ENCODE measurements at regions not wholly inside any gene's neighbourhood (a gene's known extent, or its start where the extent isn't known, plus 50 kb on each side); places are given as distances from the start of the nearest gene placed in this dataset.

DNA sequence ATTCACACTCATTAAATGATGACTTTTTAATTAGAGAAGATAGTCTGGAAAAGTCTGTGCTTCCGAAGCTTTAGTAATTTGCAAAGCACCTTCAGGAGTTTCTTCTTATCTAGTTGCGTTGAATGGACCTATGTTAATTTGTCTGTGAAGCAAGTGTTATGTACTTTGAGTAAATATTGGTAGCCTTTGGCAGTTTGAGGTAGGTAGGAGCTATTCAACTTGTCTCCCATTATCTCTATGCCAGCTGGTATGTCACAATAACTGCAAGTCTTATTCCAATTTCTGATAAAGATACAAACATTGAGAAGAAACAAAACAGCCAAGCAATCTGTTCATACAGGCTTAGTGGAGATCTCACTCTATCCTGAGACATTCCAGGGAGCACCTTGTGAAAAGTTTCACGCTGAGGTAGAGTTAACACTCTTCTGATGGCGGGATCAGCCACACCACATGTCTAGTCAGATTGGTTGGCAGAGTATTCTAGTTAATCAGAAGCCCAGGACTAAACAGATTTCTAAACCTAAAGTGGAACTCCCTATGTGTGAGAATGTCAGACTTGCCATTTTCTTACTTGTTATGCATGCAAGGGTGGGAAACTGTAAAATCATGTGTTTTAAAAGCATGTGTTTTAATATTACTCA is 219.8 kb upstream of the MANEA start:
- Histone ChIP-seq H3K27me3 (ENCODE audit: insufficient read depth, low read length, poor library complexity) (no peaks in the 10 kb centered on the region), H3K4me1 (ENCODE audit: control insufficient read depth, low read depth, low read length) (no peaks in the 10 kb centered on the region), H3K18ac (ENCODE audit: low read length) (no peak overlapping the region), H2BK5ac (ENCODE audit: low read length) (no peak overlapping the region), H3K4ac (ENCODE audit: low read depth, low read length) (no peak overlapping the region), H2BK120ac (ENCODE audit: low read depth, low read length) (no peak overlapping the region), H3K56ac (ENCODE audit: low read length) (no peak overlapping the region), H3K23ac (ENCODE audit: low read length) (no peak overlapping the region), H4K5ac (ENCODE audit: low read length) (no peak overlapping the region), H3K79me2 (ENCODE audit: control insufficient read depth, insufficient read depth, low read length) (no peaks in the 10 kb centered on the region), H3K79me1 (ENCODE audit: low read length) (no peaks in the 10 kb centered on the region), H3K4me3 (ENCODE audit: low read length) (no peak overlapping the region), H3K4me2 (ENCODE audit: low read length) (no peak overlapping the region), H3K27ac (ENCODE audit: low read depth, low read length) (no peak overlapping the region), H2AK5ac (ENCODE audit: low read length) (no peak overlapping the region), H3K36me3 (ENCODE audit: control insufficient read depth, insufficient read depth, low read length) (no peaks in the 10 kb centered on the region), H2BK15ac (replicated peaks; ENCODE audit: low read depth) (no peak overlapping the region), H4K8ac (ENCODE audit: low read depth, low read length) (no peak overlapping the region), H3K9ac (ENCODE audit: low read length) (no peak overlapping the region)
- WGBS (ENCODE audit: extremely low coverage, insufficient coverage, low lambda C conversion rate) = no CpG with 5 or more reads among the region's 4 CpGs
- DNase-seq = peak; percentile 80

DNA sequence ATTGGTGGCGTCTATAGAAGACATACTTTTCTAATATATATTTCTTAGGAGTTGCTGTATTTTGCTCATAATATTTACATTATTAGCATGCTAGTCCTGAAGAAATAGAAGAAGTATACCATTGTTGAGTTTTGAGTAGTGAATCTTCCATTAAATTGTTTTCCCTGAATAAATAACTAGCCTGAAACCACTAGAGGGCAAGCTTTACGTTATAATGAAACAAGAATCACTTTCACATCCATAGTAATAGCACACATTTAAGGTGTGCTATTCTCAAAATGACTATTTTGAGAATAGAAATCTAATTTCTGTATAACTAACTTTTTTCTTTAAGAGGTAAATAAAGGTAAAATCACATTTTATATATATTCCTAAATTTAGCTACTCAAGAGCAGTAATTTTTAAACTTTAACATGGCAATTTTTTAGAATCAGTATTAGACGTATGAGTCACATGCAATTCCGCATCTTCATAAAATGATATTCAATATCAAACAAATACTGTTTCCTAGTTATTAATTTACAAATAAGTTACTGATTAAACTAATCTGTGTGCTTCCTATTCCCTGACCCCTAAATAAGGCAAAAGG is 213.2 kb upstream of the MANEA start:
- Histone ChIP-seq H2BK15ac (replicated peaks; ENCODE audit: low read depth) (no peak overlapping the region), H3K4me1 (ENCODE audit: control insufficient read depth, low read depth, low read length) (peaks cover 2% of the 10 kb centered on the region), H3K27me3 (ENCODE audit: insufficient read depth, low read length, poor library complexity) (no peaks in the 10 kb centered on the region), H3K4me3 (ENCODE audit: low read length) (no peak overlapping the region), H4K5ac (ENCODE audit: low read length) (no peak overlapping the region), H3K18ac (ENCODE audit: low read length) (no peak overlapping the region), H3K36me3 (ENCODE audit: control insufficient read depth, insufficient read depth, low read length) (no peaks in the 10 kb centered on the region), H2BK5ac (ENCODE audit: low read length) (no peak overlapping the region), H3K4ac (ENCODE audit: low read depth, low read length) (no peak overlapping the region), H3K23ac (ENCODE audit: low read length) (no peak overlapping the region), H3K4me2 (ENCODE audit: low read length) (no peak overlapping the region), H2AK5ac (ENCODE audit: low read length) (no peak overlapping the region), H3K9ac (ENCODE audit: low read length) (no peak overlapping the region), H3K79me2 (ENCODE audit: control insufficient read depth, insufficient read depth, low read length) (no peaks in the 10 kb centered on the region), H4K8ac (ENCODE audit: low read depth, low read length) (no peak overlapping the region), H3K27ac (ENCODE audit: low read depth, low read length) (no peak overlapping the region), H2BK120ac (ENCODE audit: low read depth, low read length) (no peak overlapping the region), H3K56ac (ENCODE audit: low read length) (no peak overlapping the region), H3K79me1 (ENCODE audit: low read length) (no peaks in the 10 kb centered on the region)
- no CpG with 5 or more reads among the region's 4 CpGs for WGBS (ENCODE audit: extremely low coverage, insufficient coverage, low lambda C conversion rate)
- peak; percentile 50 for DNase-seq

DNA sequence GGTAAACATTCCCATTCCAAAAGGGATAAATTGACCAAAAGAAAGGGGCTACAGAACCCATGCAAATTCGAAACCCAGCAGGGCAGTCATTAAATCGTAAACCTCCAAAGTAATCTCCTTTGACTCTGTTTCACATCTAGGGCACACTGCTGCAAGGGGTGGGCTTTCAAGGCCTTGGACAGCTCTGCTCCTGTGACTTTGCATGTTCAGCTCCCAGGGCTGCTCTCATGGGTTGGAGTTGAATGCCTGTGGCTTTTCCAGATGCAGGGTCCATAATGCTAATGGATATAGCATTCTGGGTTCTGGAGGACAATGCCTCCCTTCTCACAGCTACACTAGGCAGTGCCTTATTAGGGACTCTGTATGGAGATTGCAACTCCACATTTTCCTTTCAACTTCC is 211.9 kb upstream of the MANEA start:
- Histone ChIP-seq H3K36me3 (ENCODE audit: control insufficient read depth, insufficient read depth, low read length) (no peaks in the 10 kb centered on the region), H3K4me2 (ENCODE audit: low read length) (no peak overlapping the region), H2BK120ac (ENCODE audit: low read depth, low read length) (no peak overlapping the region), H3K27ac (ENCODE audit: low read depth, low read length) (peak overlapping the region; percentile 9), H3K79me2 (ENCODE audit: control insufficient read depth, insufficient read depth, low read length) (no peaks in the 10 kb centered on the region), H3K27me3 (ENCODE audit: insufficient read depth, low read length, poor library complexity) (no peaks in the 10 kb centered on the region), H4K8ac (ENCODE audit: low read depth, low read length) (peak overlapping the region; percentile 40), H3K9ac (ENCODE audit: low read length) (no peak overlapping the region), H3K4ac (ENCODE audit: low read depth, low read length) (peak overlapping the region; percentile 72), H3K79me1 (ENCODE audit: low read length) (no peaks in the 10 kb centered on the region), H3K56ac (ENCODE audit: low read length) (peak overlapping the region; percentile 3), H3K23ac (ENCODE audit: low read length) (no peak overlapping the region), H3K4me3 (ENCODE audit: low read length) (no peak overlapping the region), H3K18ac (ENCODE audit: low read length) (no peak overlapping the region), H2BK15ac (replicated peaks; ENCODE audit: low read depth) (no peak overlapping the region), H3K4me1 (ENCODE audit: control insufficient read depth, low read depth, low read length) (peaks cover 2% of the 10 kb centered on the region), H2AK5ac (ENCODE audit: low read length) (no peak overlapping the region), H4K5ac (ENCODE audit: low read length) (no peak overlapping the region), H2BK5ac (ENCODE audit: low read length) (no peak overlapping the region)
- DNase-seq = peak; percentile 18
- no CpG with 5 or more reads among the region's 2 CpGs for WGBS (ENCODE audit: extremely low coverage, insufficient coverage, low lambda C conversion rate)

DNA sequence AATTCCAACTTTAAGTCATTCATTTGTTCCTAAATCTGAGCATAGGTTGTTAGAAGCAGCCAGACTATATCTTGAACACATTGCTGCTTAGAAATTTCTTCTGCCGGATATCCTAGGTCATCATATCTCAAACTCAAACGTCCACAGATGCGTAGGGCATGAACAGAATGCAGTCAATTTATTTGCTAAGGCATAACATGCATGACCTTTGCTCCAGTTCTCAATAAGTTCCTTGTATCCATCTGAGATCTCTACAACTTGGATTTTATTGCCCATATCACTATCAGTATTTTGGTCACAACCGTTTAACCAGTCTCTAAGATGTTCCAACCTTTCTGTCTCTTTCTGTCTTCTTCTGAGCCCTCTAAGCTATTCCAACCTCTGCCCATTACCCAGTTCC is 210.9 kb upstream of the MANEA start:
- H2AK5ac ChIP-seq (ENCODE audit: low read length) = no peak overlapping the region
- no peak overlapping the region for H3K27ac ChIP-seq (ENCODE audit: low read depth, low read length)
- no peak overlapping the region for H2BK120ac ChIP-seq (ENCODE audit: low read depth, low read length)
- no peaks in the 10 kb centered on the region for H3K79me2 ChIP-seq (ENCODE audit: control insufficient read depth, insufficient read depth, low read length)
- H2BK15ac ChIP-seq (replicated peaks; ENCODE audit: low read depth) = no peak overlapping the region
- no peak overlapping the region for H4K8ac ChIP-seq (ENCODE audit: low read depth, low read length)
- H3K4me3 ChIP-seq (ENCODE audit: low read length) = no peak overlapping the region
- H3K23ac ChIP-seq (ENCODE audit: low read length) = no peak overlapping the region
- H3K56ac ChIP-seq (ENCODE audit: low read length) = no peak overlapping the region
- H2BK5ac ChIP-seq (ENCODE audit: low read length) = no peak overlapping the region
- H3K4me1 ChIP-seq (ENCODE audit: control insufficient read depth, low read depth, low read length) = peaks cover 2% of the 10 kb centered on the region
- no CpG with 5 or more reads among the region's 4 CpGs for WGBS (ENCODE audit: extremely low coverage, insufficient coverage, low lambda C conversion rate)
- no peak overlapping the region for H4K5ac ChIP-seq (ENCODE audit: low read length)
- H3K4me2 ChIP-seq (ENCODE audit: low read length) = no peak overlapping the region
- no peaks in the 10 kb centered on the region for H3K27me3 ChIP-seq (ENCODE audit: insufficient read depth, low read length, poor library complexity)
- no peak overlapping the region for H3K4ac ChIP-seq (ENCODE audit: low read depth, low read length)
- no peaks in the 10 kb centered on the region for H3K79me1 ChIP-seq (ENCODE audit: low read length)
- no peak for DNase-seq
- H3K9ac ChIP-seq (ENCODE audit: low read length) = no peak overlapping the region
- no peaks in the 10 kb centered on the region for H3K36me3 ChIP-seq (ENCODE audit: control insufficient read depth, insufficient read depth, low read length)
- H3K18ac ChIP-seq (ENCODE audit: low read length) = no peak overlapping the region

DNA sequence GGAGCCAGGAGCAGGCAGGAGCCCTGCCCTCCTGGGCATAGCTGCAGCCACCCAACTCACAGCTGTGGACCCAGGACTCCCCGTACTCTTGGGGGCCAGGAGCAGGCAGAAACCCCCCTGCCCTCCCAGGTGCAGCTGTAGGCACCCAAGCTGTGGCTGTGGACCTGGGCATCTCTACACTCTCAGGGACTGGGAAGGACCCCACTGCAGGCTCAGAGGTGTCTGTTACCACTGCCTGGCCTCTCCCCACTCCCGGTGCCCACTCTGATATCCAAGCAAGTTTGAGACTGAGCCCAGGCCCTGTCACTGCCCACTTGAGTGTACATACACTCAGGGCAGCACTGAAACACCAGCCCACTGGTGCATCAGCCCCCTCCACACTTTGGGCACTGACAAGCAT is 193.5 kb upstream of the MANEA start:
- H2AK5ac ChIP-seq (ENCODE audit: low read length) = no peak overlapping the region
- no peak overlapping the region for H3K4ac ChIP-seq (ENCODE audit: low read depth, low read length)
- no peak overlapping the region for H2BK15ac ChIP-seq (replicated peaks; ENCODE audit: low read depth)
- no peaks in the 10 kb centered on the region for H3K79me2 ChIP-seq (ENCODE audit: control insufficient read depth, insufficient read depth, low read length)
- no peak overlapping the region for H4K8ac ChIP-seq (ENCODE audit: low read depth, low read length)
- no CpG with 5 or more reads among the region's 2 CpGs for WGBS (ENCODE audit: extremely low coverage, insufficient coverage, low lambda C conversion rate)
- no peak overlapping the region for H3K4me3 ChIP-seq (ENCODE audit: low read length)
- H4K5ac ChIP-seq (ENCODE audit: low read length) = no peak overlapping the region
- no peak overlapping the region for H2BK5ac ChIP-seq (ENCODE audit: low read length)
- H3K79me1 ChIP-seq (ENCODE audit: low read length) = no peaks in the 10 kb centered on the region
- H3K23ac ChIP-seq (ENCODE audit: low read length) = no peak overlapping the region
- no peak for DNase-seq
- no peak overlapping the region for H3K27ac ChIP-seq (ENCODE audit: low read depth, low read length)
- H3K56ac ChIP-seq (ENCODE audit: low read length) = no peak overlapping the region
- H3K4me1 ChIP-seq (ENCODE audit: control insufficient read depth, low read depth, low read length) = no peaks in the 10 kb centered on the region
- no peak overlapping the region for H3K9ac ChIP-seq (ENCODE audit: low read length)
- H3K36me3 ChIP-seq (ENCODE audit: control insufficient read depth, insufficient read depth, low read length) = no peaks in the 10 kb centered on the region
- H2BK120ac ChIP-seq (ENCODE audit: low read depth, low read length) = no peak overlapping the region
- H3K27me3 ChIP-seq (ENCODE audit: insufficient read depth, low read length, poor library complexity) = no peaks in the 10 kb centered on the region
- H3K4me2 ChIP-seq (ENCODE audit: low read length) = no peak overlapping the region
- no peak overlapping the region for H3K18ac ChIP-seq (ENCODE audit: low read length)

DNA sequence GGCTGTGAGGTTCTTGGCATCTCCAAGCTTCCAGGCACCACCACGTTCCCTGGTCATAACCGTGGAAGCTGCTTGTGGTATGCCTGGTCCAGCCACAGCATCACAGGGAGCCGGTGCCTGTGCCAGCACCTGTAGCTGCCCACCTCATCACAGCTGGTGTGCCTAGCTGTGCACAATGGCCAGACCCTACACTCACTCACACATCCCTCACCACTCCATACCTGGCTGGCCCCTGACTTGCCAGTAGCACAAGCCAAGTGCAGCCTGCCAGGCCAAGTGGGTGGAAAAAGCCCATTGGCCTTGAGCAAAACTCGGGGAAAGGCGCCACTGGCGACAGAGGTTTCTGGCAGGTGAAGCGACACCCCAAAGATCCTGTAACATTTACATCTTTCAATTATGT is 192.3 kb upstream of the MANEA start:
- H3K27ac ChIP-seq (ENCODE audit: low read depth, low read length) = no peak overlapping the region
- no peaks in the 10 kb centered on the region for H3K36me3 ChIP-seq (ENCODE audit: control insufficient read depth, insufficient read depth, low read length)
- no peak overlapping the region for H2BK15ac ChIP-seq (replicated peaks; ENCODE audit: low read depth)
- H3K9ac ChIP-seq (ENCODE audit: low read length) = no peak overlapping the region
- no peaks in the 10 kb centered on the region for H3K79me1 ChIP-seq (ENCODE audit: low read length)
- H3K23ac ChIP-seq (ENCODE audit: low read length) = no peak overlapping the region
- H3K4me1 ChIP-seq (ENCODE audit: control insufficient read depth, low read depth, low read length) = no peaks in the 10 kb centered on the region
- no peak overlapping the region for H3K56ac ChIP-seq (ENCODE audit: low read length)
- H2BK120ac ChIP-seq (ENCODE audit: low read depth, low read length) = no peak overlapping the region
- no peaks in the 10 kb centered on the region for H3K79me2 ChIP-seq (ENCODE audit: control insufficient read depth, insufficient read depth, low read length)
- H3K4ac ChIP-seq (ENCODE audit: low read depth, low read length) = no peak overlapping the region
- H3K4me2 ChIP-seq (ENCODE audit: low read length) = no peak overlapping the region
- no peak overlapping the region for H2BK5ac ChIP-seq (ENCODE audit: low read length)
- no CpG with 5 or more reads among the region's 7 CpGs for WGBS (ENCODE audit: extremely low coverage, insufficient coverage, low lambda C conversion rate)
- no peaks in the 10 kb centered on the region for H3K27me3 ChIP-seq (ENCODE audit: insufficient read depth, low read length, poor library complexity)
- H4K5ac ChIP-seq (ENCODE audit: low read length) = no peak overlapping the region
- H4K8ac ChIP-seq (ENCODE audit: low read depth, low read length) = no peak overlapping the region
- H2AK5ac ChIP-seq (ENCODE audit: low read length) = no peak overlapping the region
- no peak overlapping the region for H3K18ac ChIP-seq (ENCODE audit: low read length)
- DNase-seq = no peak
- no peak overlapping the region for H3K4me3 ChIP-seq (ENCODE audit: low read length)
